GM19238 (cell line): ENCODE measurements at regions not wholly inside any gene's neighbourhood (a gene's known extent, or its start where the extent isn't known, plus 50 kb on each side); places are given as distances from the start of the nearest gene placed in this dataset.
"Not testable (repeated sequence)": the region's sequence is repeated elsewhere in the genome, so short reads cannot be mapped to it uniquely, and the experiment has no call there.

ENCODE experiments used
- DNase-seq: peaks from one replicate; pipeline ENCODE4 v3.0.0; 2011; ENCODE audit warnings: low spot score; ENCODE audit not compliant: insufficient read length

GRCh38 chr15:79602731-79603130 is 170.6 kb downstream of the MINAR1 start:
- no peak for DNase-seq

- DNase-seq: no peak
These were observed 174.8 kb downstream of the MINAR1 start for GRCh38 chr15:79606831-79607355.

DNA sequence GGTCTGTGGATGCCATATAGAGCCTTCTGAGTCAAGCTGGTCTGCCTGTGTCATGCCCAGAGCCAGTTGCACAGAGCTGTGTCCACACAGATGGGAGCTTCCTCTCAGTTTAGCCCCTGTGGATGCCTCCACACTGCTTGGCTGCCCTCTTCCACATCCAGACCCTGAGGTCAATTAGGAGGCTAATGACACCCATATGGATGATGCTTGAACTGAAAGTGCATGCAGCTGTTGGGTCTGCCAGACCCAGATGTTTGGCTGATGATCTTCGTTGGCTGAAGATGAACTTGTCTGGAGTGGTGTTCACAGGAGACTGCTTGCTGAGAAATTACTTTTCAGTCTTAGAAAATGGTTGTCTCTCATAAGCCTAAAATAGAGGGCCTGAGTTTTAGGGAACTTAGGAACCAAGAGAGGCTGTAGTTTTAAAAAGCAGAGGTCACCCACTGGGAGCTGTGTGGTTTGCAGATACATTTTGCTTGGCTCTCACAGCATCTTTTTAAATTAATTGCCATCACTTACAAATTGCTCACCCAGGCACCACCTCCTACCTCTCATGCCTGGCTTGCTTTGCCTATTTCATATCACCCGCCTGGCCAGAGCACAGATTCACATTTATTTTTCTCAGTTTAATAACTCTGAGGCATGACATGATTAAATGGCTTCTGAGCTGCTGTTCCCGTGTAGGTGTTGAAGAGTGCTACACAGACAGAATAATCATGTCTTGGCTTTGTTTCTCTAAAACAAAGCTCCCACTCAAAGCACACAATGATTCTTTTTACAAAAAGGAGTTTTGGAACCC is 176.1 kb downstream of the MINAR1 start:
- DNase-seq: no peak

DNA sequence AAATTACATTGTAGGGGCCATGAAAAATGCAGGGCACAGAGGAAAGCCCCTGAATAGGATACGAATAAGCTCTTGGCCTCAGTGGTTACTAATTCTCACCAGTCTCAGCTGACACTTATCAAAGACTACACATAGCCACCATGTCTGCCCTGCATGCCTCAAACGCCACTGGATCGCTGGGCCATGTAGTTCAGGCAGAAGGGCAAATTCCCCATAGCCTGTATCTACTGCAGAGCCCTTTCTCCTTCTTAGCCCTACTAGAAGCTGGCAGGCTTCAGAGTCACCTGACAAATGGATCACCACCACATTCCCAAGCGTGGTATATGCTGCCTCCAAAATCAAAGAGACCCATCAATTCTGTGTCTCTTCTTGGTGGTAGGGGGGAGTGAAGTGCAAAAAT is 177.4 kb downstream of the MINAR1 start:
- no peak for DNase-seq

- no peak for DNase-seq
These were observed 177.9 kb downstream of the MINAR1 start for GRCh38 chr15:79610021-79610420.

DNA sequence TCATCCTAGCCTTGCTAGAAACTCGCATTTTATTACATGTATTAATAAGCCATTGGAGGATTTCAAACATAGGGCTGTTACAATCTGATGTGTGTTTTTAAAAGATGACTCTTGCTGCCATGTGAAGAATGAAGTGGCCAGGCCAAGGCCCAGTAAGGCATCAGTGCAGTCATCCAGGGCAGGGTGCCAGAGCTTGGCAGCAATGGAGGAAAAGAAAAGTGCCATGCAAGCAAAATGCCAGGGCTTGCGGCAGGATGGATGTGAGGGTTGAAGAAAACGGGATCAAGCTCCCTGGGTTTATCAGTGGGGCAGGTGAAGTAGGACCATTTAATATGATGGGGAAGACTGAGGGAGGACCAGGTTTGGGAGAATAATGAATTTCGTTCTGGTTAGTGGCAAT is 183.6 kb downstream of the MINAR1 start:
- DNase-seq: no peak

DNA sequence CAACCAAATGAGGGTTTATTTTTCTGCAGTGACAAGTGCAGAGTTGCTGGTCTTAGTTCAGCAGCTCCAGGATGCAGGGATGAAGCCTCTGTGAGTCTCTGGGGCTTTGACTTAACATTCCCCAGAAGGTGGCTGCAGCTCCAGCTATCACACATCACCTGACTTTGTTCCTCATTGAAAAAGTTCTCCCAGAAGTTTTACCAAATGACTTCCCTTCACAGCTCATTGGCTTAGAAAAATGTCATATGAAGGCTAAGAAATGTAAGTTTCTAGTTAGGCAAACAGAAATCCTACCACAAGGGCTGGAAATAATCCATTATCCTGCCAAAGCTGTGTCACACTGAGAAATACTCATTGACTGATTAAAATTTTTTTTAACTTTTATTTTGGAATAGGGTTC is 184.9 kb downstream of the MINAR1 start:
- DNase-seq: no peak

DNA sequence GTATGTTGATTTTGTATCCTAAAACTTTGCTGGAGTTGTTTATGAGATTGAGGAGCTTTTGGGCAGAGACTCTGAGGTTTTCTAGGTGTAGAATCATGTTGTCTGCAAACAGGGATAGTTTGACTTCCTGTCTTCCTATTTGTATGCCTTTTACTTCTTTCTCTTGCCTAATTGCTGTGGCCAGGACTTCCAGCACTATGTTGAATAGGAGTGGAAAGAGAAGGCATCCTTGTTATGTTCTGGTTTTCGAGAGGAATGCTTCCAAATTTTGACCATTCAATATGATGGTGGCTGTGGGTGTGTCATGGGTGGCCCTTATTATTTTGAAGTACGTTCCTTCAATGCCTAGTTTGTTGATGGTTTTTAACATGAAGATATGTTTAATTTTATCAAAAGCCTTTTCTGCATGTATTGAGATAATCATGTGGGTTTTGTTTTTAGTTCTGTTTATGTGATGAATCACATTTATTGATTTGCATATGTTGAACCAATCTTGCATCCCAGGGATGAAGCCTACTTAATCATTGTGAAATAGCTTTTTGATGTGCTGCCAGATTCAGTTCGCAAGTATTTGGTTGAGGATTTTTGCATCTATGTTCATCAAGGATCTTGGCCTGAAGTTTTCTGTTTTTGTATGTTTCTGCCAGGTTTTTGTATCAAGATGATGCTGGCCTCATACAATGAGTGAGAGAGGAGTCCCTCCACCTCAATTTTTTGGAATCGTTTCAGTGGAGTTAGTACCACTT is 188.1 kb downstream of the MINAR1 start:
- DNase-seq: no peak

GRCh38 chr15:79621805-79622204 is 189.7 kb downstream of the MINAR1 start:
- DNase-seq: not testable (repeated sequence)

DNA sequence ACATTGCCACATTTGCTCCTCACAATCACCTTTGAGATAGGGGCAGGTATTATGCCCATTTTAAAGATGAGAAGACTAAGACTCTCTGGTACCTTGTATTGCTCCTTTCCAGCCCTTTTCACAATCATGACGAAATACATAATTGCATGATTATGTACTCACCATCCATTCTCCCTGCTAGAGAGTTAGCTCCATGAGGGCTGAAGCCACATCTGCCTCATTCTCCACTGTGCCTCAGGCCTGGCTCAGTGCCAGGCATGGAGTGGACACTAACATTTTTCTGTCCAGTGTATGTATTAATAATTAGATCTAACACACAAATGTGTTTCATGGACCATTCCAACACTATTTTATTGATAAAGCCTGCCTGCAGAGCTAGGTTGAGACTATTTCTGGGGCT is 191.4 kb downstream of the MINAR1 start:
- no peak for DNase-seq

DNA sequence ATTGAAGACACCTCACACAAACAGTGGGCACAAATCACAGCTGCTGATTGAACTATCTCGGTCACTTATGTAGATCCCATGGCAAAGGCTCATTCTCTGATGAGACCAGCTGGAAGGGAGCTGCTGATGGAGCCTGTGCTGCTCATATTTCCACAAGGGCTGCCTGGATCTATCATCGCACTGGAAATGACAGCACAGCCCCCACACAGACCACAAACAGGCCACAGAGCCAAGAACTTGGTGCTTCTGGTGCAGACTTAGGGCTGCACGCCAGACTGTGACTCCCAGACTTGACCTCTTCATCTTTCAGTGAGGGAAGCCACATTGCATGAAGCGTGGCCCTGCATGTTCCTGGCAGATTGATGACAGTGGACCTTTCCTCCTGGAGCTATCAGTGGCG is 197.6 kb downstream of the MINAR1 start:
- no peak for DNase-seq

GRCh38 chr15:79632457-79632856 is 200.3 kb downstream of the MINAR1 start:
- DNase-seq: no peak

DNA sequence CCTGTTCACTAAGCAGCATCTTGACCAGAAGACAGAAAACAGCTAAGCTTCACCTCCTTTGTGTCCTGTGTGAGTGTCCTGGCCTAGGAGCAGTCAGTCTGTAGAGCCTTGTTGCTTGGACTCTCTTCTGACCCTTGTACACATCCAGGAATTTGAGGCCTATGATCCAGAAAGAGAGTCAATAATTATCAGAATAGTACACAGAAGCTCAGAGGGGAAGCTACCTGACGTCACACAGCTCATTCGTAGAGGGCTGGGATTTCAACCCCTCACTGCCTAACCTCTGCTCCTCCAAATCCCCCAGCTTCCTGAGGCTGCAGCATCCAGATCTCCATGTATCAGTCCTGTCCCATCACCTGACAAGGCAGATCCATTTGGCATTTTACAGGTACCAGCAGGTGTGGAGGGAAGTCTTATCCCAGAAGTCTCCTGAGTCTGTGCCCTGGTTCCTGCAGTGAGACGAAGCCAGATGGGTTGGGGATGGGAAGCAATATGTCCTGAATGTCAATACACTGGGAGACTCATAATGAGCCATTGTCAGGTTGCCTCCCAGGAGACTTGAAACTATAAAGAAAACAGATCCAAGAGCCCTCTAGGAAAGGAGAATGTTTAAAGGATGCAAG is 203.1 kb downstream of the MINAR1 start:
- DNase-seq: no peak

DNA sequence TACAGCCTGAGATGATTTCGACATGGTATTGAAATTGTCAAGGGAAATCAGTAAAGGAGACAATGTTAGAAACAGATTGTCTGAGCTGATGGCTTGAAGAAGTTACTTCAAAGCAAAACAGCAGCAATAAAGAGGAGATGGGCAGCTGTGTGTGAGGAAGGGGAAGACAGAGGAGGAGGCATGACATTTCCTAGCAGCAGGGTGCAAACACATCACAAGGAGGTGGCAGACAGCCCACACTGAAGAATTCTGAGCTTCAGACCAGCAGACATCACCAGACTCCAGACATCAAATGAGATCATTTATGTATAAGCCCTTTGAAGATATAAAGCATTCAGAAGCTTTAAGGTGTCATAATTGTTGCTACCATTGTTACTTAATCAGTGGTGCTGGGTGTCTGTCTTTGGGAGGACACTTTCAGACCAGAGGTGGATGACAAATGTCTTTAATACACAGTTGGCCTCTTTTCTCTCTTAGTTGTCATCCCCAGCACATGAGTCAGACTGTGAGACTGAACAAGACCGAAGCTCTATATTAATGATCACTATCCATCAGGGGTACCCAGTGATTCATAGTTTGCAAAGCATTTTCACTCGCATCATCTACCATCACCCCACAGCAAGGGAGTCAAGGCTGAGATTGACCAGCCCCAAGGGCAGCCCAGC is 203.9 kb downstream of the MINAR1 start:
- DNase-seq: no peak

DNA sequence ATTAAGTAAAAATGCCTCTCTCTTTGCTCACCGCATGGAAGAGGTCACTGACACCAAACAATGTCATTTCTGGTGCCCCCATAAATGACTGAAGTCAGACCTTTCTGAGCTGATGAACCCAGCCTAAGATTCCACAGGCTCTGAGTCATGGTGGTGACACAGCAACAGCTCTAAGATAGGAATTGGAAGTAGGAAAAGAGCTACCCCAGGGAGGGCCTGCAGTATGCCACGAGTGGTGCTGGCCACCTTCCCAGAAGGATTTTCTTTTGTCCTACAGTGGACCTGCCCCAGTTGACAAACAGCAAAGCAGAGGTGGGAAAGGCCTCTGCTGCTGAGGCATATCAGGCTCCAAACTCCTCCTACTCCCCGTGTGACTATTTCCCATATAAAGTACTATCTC is 208.1 kb downstream of the MINAR1 start:
- no peak for DNase-seq

GRCh38 chr15:79641841-79642240 is 209.7 kb downstream of the MINAR1 start:
- DNase-seq: no peak

GRCh38 chr15:79643393-79643792 is 211.3 kb downstream of the MINAR1 start:
- DNase-seq: no peak

DNA sequence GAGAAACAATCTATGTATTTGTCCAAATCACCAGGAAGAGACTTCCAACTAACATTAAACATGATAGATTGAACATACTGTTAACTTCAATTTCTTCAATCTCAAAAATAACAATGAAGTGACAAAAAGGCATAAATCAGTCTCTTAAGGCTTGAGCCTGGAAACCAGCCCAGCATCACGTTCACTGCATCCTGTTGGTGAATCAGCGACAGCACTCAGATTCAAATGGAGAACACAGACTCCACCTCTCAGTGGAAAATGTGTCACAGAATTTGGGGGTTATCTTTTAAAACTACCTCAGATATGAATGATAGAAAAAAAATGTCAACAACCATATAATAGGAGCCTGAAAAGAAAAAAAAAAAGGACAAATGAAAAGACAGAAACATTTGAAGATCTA is 212.0 kb downstream of the MINAR1 start:
- DNase-seq: no peak

- DNase-seq: not testable (repeated sequence)
These were observed 220.8 kb downstream of the MINAR1 start for GRCh38 chr15:79652972-79653371.

GRCh38 chr15:79653533-79653932 is 221.4 kb downstream of the MINAR1 start:
- DNase-seq: no peak

- no peak for DNase-seq
These were observed 224.2 kb downstream of the MINAR1 start for GRCh38 chr15:79656151-79657000.
